ENCODE measurements at regions not wholly inside any gene's neighbourhood (a gene's known extent, or its start where the extent isn't known, plus 50 kb on each side); places are given as distances from the start of the nearest gene placed in this dataset.
"Not testable (repeated sequence)": the region's sequence is repeated elsewhere in the genome, so short reads cannot be mapped to it uniquely, and the experiment has no call there.

- intact Hi-C loops (cut with micrococcal nuclease) = no loop called here
Measured at GRCh38 chrX:102784550-102784949, 64.0 kb downstream of the GPRASP3 start.

DNA sequence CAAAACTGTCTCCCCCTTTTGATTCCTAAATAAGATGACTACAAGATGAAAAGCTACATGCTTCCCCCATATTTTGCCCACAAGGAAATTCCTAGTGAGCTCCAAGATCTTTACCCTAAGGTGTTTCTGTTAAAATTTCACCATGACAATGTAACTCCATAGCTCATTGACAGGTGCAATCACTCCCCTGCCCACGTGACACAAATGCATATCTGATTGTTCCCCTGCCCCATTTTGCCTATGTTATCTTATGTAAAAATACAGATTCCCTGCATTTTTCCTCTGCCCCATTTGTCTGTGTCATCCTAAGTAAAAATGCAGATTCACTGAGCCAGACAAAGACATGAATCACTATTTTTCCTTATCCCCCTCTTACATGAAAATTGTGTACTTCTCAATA, 66.7 kb downstream of the GPRASP3 start:
- intact Hi-C loops (cut with micrococcal nuclease) = no loop called here

GRCh38 chrX:102808336-102808735, 87.8 kb downstream of the GPRASP3 start:
- intact Hi-C loops (cut with micrococcal nuclease) = no loop called here

DNA sequence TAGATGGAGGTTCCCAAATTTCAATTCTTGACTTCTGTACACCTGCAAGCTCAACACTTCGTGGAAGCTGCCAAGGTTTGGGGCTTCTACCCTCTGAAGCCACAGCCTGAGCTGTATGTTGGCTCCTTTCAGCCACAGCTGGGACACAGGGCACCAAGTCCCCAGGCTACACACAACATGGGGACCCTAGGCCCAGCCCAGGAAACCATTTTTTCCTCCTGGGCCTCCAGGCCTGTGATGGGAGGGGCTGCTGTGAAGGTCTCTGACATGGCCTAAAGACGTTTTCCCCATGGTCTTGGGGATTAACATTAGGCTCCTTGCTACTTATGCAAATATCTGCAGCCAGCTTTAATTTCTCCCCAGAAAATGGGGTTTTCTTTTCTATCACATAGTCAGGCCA, 97.7 kb downstream of the GPRASP3 start:
- intact Hi-C loops (cut with micrococcal nuclease) = not testable (repeated sequence)

DNA sequence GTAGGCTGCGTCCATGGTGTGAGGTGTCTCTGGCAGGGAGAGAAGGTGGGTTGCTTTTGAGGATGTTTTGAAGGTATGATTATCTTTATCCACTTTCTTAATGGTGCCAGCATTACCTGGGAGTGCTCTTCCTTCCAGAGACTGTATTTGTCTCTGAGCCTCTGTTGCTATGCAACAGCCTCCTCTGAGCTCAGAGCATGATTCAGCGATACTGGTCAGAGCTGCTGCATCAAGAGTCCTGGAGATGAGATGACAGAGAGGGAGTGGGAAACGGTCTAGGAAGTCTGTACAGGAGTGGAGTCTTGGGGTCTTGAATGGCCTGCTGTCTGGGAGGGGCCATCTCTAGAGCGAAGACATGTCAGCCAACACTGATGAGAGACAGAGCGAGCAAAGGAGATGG, 104.4 kb upstream of the RAB40AL start:
- intact Hi-C loops (cut with micrococcal nuclease) = no loop called here

- intact Hi-C loops (cut with micrococcal nuclease) = no loop called here
Measured at GRCh38 chrX:102833136-102833535, 103.9 kb upstream of the RAB40AL start.

DNA sequence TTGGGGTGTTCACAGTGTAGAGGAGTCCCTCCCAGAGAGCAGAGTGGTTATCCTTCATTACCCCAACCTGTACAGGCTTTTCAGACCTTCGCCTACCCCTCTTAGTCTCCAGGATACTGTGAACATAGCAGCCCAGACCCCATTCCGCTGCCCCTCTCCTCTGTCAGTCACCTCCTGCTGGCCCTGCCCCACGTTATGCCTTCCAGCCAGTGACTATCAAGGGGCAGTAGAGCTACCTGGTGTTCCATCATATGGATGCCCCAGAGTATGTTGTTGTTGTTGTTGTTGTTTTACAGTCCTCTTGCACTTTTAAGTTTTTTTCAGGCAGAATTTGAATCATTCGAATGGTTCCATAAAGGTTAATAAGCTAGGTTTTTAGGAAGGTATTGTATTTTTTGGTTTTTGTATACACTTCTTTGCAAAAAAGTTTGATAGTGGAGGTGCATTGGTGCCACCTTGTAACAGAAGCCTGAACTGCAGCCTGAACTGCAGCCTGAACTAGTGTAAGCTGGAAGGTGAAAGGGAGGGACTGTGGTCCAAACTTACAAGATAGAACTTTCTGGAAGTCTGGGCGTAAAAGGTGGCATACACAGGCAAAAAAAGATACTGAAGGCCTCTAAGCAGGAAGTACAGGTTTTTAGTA, 101.4 kb upstream of the RAB40AL start:
- intact Hi-C loops (cut with micrococcal nuclease) = no loop called here

DNA sequence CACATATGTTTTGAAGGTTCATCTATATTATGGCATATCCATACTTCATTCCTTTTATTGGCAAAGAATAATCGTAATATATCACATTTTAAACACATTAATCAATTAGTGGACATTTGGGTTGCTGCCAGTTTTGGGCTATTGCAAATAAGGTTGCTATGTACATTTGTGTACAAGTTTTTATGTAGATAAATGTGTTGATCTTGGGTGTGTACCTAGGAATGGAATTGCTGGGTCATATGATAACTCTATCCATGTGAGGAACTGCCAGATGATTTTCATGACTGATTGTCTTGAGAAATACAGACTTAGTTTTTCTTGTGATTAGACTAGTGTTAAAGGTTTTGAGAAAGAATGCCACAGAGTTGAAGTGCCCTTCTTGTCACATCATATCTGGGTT, 99.2 kb upstream of the RAB40AL start:
- intact Hi-C loops (cut with micrococcal nuclease) = no loop called here

- intact Hi-C loops (cut with micrococcal nuclease) = no loop called here
Measured at GRCh38 chrX:102840871-102841705, 96.0 kb upstream of the RAB40AL start.

GRCh38 chrX:102841706-102842003, 95.4 kb upstream of the RAB40AL start:
- intact Hi-C loops (cut with micrococcal nuclease) = no loop called here

DNA sequence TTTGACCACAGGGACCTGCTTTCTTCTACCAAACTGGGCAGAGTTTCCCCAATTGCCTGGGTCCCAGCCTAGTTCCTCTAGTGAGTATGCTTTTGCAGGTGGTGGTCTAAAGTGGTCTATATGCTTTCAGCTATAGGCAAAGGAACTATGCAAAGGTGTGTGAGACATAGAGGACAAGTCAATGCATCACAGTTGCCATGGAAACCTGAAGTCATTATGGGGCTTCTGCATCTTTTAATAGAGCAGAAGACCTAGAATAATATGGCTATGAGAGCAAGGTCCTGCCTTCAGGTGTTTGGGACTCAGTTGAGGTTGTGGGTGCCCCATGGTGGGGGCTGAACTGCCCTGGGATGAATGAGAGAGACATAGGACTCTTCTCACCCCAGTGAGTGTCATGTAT, 92.1 kb upstream of the RAB40AL start:
- intact Hi-C loops (cut with micrococcal nuclease) = no loop called here

- intact Hi-C loops (cut with micrococcal nuclease) = no loop called here
Measured at GRCh38 chrX:102846544-102847236, 90.4 kb upstream of the RAB40AL start.

DNA sequence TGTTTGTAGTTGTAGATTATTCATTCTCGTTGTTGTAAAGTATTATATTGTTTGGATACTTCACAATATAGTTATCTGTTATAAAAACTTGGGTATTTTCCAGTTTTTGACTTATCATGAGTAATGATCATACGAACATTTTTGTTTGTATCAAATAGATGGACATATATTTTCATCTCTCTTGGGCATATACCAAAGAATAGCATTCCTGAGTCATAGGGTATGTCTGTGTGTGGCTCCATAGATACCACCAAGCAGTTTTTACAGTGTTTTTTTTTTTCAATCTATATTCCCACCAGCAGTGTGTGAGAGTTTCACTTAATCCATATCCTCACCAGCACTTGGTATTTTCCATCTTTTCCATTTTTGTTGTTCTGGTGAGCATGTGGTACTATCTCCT, 89.7 kb upstream of the RAB40AL start:
- intact Hi-C loops (cut with micrococcal nuclease) = no loop called here

DNA sequence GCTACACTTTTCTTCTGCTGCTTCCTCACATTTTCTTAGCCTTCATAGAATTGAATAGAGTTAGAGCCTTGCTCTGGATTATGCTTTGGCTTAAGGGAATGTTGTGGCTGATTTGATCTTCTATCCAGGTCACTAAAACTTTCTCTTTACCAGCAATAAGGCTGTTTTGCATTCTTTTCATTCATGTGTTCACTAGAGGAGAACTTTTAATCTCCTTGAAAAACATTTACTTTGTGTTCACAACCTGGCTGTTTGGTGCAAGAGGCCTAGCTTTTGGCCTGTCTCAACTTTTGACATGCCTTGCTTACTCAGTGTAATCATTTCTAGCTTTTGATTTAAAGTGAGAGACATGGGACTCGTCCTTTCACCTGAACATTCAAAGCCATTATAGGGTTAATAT, 87.7 kb upstream of the RAB40AL start:
- intact Hi-C loops (cut with micrococcal nuclease) = no loop called here

DNA sequence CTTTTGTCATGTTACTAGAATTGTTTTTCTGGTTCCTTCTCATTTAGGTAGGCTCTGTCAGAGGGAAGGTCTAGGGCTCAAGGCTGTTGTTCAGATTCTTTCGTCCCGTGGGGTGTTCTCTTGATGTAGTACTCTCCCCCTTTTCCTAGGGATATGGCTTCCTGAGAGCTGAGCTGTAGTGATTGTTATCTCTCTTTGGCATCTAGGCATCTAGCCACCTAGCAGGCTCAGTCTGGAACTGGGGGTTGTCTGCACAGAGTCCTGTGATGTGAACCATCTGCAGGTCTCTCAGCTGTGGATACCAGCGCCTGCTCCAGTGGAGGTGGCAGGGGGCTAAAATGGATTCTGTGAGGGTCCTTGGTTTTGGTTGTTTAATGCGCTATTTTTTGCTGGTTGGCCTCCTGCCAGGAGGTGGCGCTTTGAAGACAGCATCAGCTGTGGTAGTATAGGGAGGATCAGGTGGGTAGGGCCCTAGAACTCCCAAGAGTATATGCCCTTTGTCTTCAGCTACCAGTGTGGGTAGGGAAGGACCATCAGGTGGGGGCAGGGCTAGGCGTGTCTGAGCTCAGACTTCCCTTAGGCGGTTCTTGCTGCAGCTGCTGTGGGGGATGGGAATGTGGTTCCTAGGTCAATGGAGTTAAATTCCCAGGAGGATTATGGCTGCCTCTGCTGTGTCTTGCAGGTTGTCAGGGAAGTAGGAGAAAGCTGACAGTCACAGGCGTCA, 78.1 kb upstream of the RAB40AL start:
- intact Hi-C loops (cut with micrococcal nuclease) = not testable (repeated sequence)

DNA sequence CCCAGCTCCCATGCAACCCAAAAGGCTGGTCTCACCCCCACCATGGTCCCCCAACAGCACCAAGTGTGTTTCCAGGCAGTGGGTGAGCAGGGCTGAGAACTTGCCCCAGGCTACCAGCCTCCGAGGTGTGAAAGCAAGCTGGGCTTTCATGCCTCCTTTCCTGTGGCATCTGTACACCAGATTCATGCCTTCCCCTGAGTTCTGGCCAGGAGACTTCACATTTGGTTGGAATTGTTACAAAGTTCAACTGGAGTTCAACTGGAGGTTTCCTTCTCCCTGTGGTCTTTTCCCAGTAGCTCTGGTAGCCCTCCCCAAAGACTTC, 77.6 kb upstream of the RAB40AL start:
- intact Hi-C loops (cut with micrococcal nuclease) = no loop called here

- intact Hi-C loops (cut with micrococcal nuclease) = loop anchor here (10.0 kb wide), 1 partner anchor 205 kb away; the partner anchor contains the start of gene GPRASP1
Measured at GRCh38 chrX:102860235-102860634, 76.8 kb upstream of the RAB40AL start.

GRCh38 chrX:102863735-102864134, 73.3 kb upstream of the RAB40AL start:
- intact Hi-C loops (cut with micrococcal nuclease) = loop anchor here (1.0 to 10.0 kb wide), 2 partner anchors 37 to 209 kb away; partner anchors contain the start of gene GPRASP1

- intact Hi-C loops (cut with micrococcal nuclease) = loop anchor here (10.0 kb wide), 1 partner anchor 212 kb away; the partner anchor contains the start of gene GPRASP1
Measured at GRCh38 chrX:102866981-102867656, 70.0 kb upstream of the RAB40AL start.

DNA sequence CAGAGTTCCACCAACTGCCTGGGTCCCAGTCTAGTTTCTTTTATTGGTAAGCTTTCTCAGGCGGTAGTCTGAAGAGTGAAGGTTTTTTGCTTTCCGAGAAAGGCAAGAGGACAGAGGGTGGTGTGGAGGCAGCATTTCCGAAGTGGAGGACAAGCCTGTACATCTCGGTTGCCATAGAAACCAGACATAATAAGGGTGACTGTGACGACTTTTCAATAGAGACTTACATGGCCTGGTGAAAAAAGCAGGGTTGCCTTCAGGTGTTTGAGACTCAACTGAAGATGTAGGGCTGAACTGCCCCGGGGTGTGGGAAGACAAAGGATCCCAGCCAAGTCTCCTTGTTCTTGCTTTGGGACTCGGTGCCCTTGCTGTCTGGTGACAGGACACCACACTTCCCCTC, 53.6 kb upstream of the RAB40AL start:
- intact Hi-C loops (cut with micrococcal nuclease) = no loop called here
